ENCODE measurements at regions not wholly inside any gene's neighbourhood (a gene's known extent, or its start where the extent isn't known, plus 50 kb on each side); places are given as distances from the start of the nearest gene placed in this dataset.
"Not testable (repeated sequence)": the region's sequence is repeated elsewhere in the genome, so short reads cannot be mapped to it uniquely, and the experiment has no call there.

DNA sequence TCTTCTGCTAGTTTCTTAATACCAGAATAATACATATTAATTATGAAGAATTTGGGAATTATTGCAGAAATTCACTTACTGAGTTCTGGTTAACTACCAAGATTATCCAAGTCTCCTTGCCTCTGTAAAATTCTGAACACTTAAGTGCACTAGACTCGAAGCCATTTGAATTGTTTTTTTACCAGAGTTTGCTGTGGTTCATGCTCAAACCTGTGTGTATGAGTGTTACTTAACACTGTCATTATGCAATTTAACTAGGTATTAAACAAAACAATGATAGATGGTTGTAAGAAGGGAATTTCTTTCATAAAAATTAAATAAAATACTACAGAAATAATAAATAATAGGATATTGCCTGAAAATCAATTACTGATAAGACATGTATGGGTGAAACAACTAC lies 145.6 kb upstream of the FAT4 start:
- DNase-seq (ENCODE audit: extremely low read depth, insufficient read length): no peak
- Histone ChIP-seq H3K27me3 (replicated peaks; ENCODE audit: control insufficient read depth, insufficient read depth, low read length) (no peaks in the 10 kb centered on the region), H3K36me3 (ENCODE audit: control insufficient read depth, insufficient read depth, low read length) (no peaks in the 10 kb centered on the region), H3K4me3 (replicated peaks; ENCODE audit: low read depth, low read length) (no peak overlapping the region)
- TF ChIP-seq, protein P1, sequence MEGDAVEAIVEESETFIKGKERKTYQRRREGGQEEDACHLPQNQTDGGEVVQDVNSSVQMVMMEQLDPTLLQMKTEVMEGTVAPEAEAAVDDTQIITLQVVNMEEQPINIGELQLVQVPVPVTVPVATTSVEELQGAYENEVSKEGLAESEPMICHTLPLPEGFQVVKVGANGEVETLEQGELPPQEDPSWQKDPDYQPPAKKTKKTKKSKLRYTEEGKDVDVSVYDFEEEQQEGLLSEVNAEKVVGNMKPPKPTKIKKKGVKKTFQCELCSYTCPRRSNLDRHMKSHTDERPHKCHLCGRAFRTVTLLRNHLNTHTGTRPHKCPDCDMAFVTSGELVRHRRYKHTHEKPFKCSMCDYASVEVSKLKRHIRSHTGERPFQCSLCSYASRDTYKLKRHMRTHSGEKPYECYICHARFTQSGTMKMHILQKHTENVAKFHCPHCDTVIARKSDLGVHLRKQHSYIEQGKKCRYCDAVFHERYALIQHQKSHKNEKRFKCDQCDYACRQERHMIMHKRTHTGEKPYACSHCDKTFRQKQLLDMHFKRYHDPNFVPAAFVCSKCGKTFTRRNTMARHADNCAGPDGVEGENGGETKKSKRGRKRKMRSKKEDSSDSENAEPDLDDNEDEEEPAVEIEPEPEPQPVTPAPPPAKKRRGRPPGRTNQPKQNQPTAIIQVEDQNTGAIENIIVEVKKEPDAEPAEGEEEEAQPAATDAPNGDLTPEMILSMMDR (IDR thresholded peaks at IDR 0.05; ENCODE audit: insufficient read depth, low read length, poor library complexity, severe bottlenecking): no peak

DNA sequence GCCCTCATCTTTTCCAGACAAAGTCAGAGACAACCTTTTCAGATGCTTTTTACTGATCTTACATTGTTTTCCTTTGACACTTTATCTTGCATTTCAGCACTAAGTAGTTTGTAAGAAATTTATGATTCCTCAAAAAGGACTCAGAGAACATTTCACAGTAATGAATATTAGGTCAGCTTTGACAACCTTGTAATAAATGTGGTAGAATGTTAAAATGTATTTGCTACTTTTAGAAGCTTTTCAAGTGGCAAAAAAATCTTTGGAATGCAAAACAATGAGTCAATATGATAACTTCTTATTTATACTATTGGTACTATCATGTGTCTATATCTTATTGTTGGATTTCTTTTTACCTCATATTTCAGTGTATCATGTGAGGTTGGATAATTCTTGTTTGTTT lies 146.2 kb upstream of the FAT4 start:
- no peak for DNase-seq (ENCODE audit: extremely low read depth, insufficient read length)
- TF ChIP-seq, protein P1 (IDR thresholded peaks at IDR 0.05; ENCODE audit: insufficient read depth, low read length, poor library complexity, severe bottlenecking): no peak
- H3K36me3 ChIP-seq (ENCODE audit: control insufficient read depth, insufficient read depth, low read length): no peaks in the 10 kb centered on the region
- no peak overlapping the region for H3K4me3 ChIP-seq (replicated peaks; ENCODE audit: low read depth, low read length)
- H3K27me3 ChIP-seq (replicated peaks; ENCODE audit: control insufficient read depth, insufficient read depth, low read length): no peaks in the 10 kb centered on the region

DNA sequence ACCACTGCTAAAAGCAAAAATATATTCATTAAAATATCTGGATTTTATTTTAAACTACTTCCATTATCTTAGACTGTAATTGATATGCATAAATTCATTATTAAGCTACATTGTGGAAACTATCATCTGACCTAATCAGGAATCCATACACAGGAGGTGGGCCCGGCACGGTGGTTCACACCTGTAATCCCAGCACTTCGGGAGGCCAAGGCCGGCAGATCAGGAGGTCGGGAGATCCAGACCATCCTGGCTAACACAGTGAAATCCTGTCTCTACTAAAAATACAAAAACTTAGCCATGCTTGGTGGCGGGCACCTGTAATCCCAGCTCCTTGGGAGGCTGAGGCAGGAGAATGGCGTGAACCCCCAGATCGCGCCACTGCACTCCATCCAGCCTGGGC lies 148.7 kb upstream of the FAT4 start:
- H3K36me3 ChIP-seq (ENCODE audit: control insufficient read depth, insufficient read depth, low read length); H3K4me3 ChIP-seq (replicated peaks; ENCODE audit: low read depth, low read length); DNase-seq (ENCODE audit: extremely low read depth, insufficient read length); H3K27me3 ChIP-seq (replicated peaks; ENCODE audit: control insufficient read depth, insufficient read depth, low read length): not testable (repeated sequence)

DNA sequence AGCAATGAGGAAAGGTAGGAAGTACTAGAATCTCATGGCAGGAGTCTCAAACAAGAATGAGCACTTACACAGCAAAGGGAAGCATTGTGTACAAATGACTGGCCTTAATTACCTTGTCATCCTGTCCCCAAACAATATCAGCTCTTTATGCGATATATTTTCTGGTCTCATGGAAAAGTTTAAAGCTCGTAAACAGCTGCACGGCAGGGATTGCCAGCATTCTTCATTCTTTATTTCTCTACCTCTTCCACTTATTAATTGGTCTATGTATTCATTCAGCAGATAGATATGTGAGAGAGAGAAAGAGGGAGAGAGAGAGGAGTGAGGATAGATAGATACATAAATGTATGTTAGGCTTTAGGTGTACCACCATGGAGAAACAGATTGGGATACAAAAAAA lies 155.8 kb upstream of the FAT4 start:
- Histone ChIP-seq H3K36me3 (ENCODE audit: control insufficient read depth, insufficient read depth, low read length) (no peaks in the 10 kb centered on the region), H3K4me3 (replicated peaks; ENCODE audit: low read depth, low read length) (no peak overlapping the region), H3K27me3 (replicated peaks; ENCODE audit: control insufficient read depth, insufficient read depth, low read length) (no peaks in the 10 kb centered on the region)
- TF ChIP-seq, protein P1 (IDR thresholded peaks at IDR 0.05; ENCODE audit: insufficient read depth, low read length, poor library complexity, severe bottlenecking): no peak
- no peak for DNase-seq (ENCODE audit: extremely low read depth, insufficient read length)

DNA sequence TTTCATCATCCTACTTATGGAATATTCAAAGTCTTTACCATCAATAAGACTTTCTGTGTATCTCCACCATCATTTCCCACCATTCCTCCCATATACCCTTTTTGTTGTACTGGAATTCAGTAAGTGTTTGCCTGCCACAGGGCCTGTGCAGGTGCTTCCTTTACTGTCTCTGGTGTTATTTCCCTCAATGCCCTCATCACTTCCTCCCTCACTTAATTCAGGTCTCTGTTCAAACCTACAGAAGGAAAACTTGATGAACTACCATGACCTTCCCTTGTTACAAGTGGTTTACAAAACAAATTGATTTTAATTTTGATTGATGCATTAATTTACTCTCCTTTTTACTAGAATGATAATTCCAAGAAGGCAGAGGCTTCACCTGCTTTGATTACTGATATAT lies 159.5 kb upstream of the FAT4 start:
- Histone ChIP-seq H3K36me3 (ENCODE audit: control insufficient read depth, insufficient read depth, low read length) (no peaks in the 10 kb centered on the region), H3K4me3 (replicated peaks; ENCODE audit: low read depth, low read length) (no peak overlapping the region), H3K27me3 (replicated peaks; ENCODE audit: control insufficient read depth, insufficient read depth, low read length) (no peaks in the 10 kb centered on the region)
- TF ChIP-seq, protein P1 (IDR thresholded peaks at IDR 0.05; ENCODE audit: insufficient read depth, low read length, poor library complexity, severe bottlenecking): no peak
- DNase-seq (ENCODE audit: extremely low read depth, insufficient read length): no peak

DNA sequence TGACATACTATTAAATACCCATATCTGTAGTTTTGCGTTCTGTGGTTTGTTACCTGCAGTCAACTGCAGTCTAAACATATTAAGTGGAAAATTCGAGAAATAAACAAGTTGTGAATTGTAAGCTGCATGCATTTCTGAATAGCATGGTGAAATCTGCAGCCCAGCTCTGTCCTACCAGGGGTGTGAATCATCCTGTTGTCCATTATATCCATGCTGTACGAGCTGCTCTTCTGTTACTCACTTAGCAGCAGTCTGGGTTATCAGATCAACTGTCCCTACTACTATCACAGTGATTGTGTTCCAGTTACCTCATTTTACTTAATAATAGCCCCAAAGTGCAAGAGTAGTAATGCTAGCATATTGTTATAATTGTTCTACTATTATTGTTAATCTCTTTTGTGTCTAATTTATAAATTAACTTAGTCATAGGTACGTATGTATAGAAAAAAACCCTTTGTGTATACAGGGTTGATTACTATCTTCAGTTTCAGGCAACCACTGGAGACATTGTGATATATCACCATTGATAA lies 173.7 kb upstream of the FAT4 start:
- Histone ChIP-seq H3K27me3 (replicated peaks; ENCODE audit: control insufficient read depth, insufficient read depth, low read length) (no peaks in the 10 kb centered on the region), H3K4me3 (replicated peaks; ENCODE audit: low read depth, low read length) (no peak overlapping the region), H3K36me3 (ENCODE audit: control insufficient read depth, insufficient read depth, low read length) (no peaks in the 10 kb centered on the region)
- TF ChIP-seq, protein P1 (IDR thresholded peaks at IDR 0.05; ENCODE audit: insufficient read depth, low read length, poor library complexity, severe bottlenecking): no peak
- no peak for DNase-seq (ENCODE audit: extremely low read depth, insufficient read length)
